PC-9 (cell line): ENCODE measurements at regions not wholly inside any gene's neighbourhood (a gene's known extent, or its start where the extent isn't known, plus 50 kb on each side); places are given as distances from the start of the nearest gene placed in this dataset.

Experiments used
- EZH2 ChIP-seq: fragments of 200-600 bp; sonication (generic); IDR thresholded peaks from 2 replicates; pipeline ENCODE4 v1.8.0; 2017; ENCODE audit warnings: antibody characterized with exemption, low read depth
- TF ChIP-seq, protein P1 (sequence below): fragments of 200-600 bp; sonication (generic); conservative IDR thresholded peaks from 2 replicates; pipeline ENCODE4 v1.6.1; 2017; ENCODE audit warnings: mixed run types, antibody characterized with exemption, mild to moderate bottlenecking, moderate library complexity

DNA sequence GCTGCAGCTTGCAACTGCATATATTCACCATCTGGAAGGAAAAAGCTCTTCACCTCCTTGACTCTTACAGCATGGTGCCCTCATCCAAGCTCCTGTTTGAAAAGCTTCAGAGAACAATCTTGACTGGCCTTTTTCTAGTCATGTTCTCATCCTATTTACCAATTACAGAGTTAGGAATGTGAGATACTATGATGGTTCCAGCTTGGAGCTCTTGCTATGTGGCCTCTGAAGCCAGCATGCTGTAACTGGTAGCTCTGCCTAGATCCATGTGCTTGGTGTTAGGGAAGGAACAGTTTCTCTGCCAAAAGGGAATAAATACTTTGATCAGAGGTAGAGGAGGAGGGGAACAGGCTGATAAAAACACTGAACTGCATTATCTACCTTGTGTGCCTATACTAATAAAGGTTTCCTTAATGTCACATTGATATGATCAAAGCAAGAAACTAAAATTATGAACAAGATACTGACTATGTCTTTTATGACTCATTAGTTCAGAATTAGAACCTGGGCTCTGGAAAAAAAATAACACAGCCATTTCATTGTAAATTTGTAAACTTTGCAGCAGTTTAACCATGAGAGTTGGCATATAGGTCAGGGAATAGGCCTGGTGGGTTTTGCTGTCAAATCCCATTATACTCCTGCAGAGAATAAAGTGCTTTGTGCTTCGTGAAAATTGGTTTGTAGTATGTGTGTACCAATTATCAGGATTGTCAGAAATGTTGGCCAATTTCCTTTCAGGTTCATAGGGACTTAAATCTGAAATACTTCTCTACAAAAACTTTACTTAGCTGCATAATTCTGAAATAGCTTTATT is 92.7 kb downstream of the LEPR start:
- TF ChIP-seq, protein P1, sequence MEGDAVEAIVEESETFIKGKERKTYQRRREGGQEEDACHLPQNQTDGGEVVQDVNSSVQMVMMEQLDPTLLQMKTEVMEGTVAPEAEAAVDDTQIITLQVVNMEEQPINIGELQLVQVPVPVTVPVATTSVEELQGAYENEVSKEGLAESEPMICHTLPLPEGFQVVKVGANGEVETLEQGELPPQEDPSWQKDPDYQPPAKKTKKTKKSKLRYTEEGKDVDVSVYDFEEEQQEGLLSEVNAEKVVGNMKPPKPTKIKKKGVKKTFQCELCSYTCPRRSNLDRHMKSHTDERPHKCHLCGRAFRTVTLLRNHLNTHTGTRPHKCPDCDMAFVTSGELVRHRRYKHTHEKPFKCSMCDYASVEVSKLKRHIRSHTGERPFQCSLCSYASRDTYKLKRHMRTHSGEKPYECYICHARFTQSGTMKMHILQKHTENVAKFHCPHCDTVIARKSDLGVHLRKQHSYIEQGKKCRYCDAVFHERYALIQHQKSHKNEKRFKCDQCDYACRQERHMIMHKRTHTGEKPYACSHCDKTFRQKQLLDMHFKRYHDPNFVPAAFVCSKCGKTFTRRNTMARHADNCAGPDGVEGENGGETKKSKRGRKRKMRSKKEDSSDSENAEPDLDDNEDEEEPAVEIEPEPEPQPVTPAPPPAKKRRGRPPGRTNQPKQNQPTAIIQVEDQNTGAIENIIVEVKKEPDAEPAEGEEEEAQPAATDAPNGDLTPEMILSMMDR = no peak
- no peak for TF ChIP-seq EZH2
